ENCODE measurements at regions not wholly inside any gene's neighbourhood (a gene's known extent, or its start where the extent isn't known, plus 50 kb on each side); places are given as distances from the start of the nearest gene placed in this dataset.

GRCh38 chr2:106704798-106705197 is 181.2 kb downstream of the ST6GAL2 start:
- in situ Hi-C loops (cut with HindIII; ENCODE audit: low sequenced_read_pairs): loop anchor here (5.0 kb wide), 1 partner anchor 38 kb away; no protein-coding TSS in a partner anchor

DNA sequence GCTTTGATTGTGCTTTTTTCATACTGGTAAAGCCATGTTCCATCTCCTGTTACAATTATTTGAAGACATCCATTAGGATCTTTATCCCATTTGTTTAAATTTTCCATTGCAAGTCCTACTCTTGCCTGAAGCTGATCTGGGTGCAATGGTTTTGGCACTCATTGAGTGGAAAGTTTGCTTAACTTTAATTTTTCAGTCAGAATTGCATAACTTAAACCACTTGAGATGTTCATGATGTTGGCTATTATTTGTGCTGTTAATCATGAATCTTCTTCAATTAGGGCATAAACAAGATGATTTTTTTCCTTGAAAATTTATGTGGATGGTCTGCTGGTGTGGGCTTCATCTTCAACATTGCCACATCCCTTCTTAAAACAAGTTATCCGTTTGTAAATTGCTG is 180.1 kb downstream of the ST6GAL2 start:
- in situ Hi-C loops (cut with HindIII; ENCODE audit: low sequenced_read_pairs): loop anchor here (5.0 kb wide), 1 partner anchor 36 kb away; no protein-coding TSS in a partner anchor

DNA sequence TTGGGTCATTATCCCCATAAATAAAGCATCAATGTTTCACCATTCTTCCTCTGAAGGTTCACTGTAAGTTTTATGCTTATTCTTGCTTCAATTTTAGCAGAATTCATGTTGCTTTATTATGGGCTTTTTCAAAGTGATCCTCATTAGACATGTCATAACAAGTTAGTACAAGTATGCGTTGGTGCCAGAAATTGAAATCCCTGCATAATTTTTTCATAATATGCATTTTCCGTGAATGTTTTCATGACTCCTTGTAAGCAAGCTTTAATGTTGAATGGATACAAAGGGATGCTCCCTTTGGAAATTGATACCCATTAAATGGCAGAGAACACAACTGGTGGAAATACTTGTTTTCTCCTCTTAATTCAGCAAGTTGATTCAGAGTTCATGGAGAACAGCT is 179.7 kb downstream of the ST6GAL2 start:
- in situ Hi-C loops (cut with HindIII; ENCODE audit: low sequenced_read_pairs): loop anchor here (5.0 kb wide), 1 partner anchor 36 kb away; no protein-coding TSS in a partner anchor

DNA sequence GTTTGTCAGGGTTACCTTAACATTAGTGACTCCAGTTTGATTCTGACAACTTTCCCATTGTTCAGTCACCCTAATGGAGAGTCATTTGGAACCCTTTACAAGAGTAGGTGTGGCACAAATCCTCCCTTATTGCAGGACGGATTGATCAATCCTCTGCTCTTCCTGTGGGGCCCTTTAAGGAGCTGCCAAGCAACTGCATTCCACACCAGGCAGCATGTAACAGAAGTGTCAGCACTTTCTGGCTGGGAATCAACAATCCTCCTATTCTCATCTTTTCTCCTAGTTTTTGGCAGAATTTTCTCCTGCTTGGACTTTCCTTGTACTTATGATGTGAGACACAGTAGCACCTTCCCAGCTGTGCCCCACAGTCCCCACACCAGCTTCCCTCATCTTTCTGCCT is 177.8 kb downstream of the ST6GAL2 start:
- in situ Hi-C loops (cut with HindIII; ENCODE audit: low sequenced_read_pairs): loop anchor here (5.0 kb wide), 1 partner anchor 34 kb away; no protein-coding TSS in a partner anchor

DNA sequence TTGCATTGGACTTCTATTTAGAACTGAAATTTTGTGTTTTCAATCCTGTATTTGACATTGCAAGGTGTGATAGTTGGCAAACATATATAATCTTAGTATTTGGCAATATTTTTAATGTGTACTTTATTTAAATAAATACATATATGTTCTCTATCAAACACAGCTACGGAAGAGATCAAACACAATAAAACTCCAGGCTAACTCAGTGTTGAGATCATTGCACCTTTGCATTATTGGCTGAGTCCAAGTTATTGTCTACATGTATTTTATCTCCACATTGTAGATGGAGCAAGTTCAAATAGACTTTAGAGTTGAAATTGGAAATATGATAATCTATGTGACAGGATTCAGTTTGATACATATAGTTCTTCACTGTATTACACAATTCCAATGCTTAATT is 176.7 kb downstream of the ST6GAL2 start:
- in situ Hi-C loops (cut with HindIII; ENCODE audit: low sequenced_read_pairs): loop anchor here (5.0 kb wide), 1 partner anchor 33 kb away; no protein-coding TSS in a partner anchor

GRCh38 chr2:106719222-106719621 is 166.7 kb downstream of the ST6GAL2 start:
- in situ Hi-C loops (cut with HindIII; ENCODE audit: low sequenced_read_pairs): no loop called here

DNA sequence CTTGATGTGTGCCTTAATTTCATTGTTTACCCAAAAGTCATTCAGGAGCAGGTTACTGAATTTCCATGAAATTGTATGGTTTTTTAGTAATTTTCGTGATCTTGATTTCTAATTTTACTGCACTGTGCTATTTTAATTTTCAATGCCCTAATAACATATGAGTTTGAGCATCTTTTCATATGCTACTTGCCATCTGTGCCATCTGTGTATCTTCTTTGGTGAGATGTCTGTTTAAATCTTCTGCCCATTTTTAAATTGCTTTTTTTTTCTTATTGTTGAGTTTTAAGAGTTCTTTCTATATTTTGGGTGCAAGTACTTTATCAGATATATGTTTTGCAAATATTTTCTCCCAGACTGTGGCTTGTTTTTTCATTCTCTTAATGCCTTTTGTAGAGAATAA is 165.9 kb downstream of the ST6GAL2 start:
- in situ Hi-C loops (cut with HindIII; ENCODE audit: low sequenced_read_pairs): no loop called here

GRCh38 chr2:106724301-106724794 is 161.6 kb downstream of the ST6GAL2 start:
- in situ Hi-C loops (cut with HindIII; ENCODE audit: low sequenced_read_pairs): no loop called here

GRCh38 chr2:106734165-106734564 is 151.8 kb downstream of the ST6GAL2 start:
- in situ Hi-C loops (cut with HindIII; ENCODE audit: low sequenced_read_pairs): no loop called here

GRCh38 chr2:106735807-106736206 is 150.2 kb downstream of the ST6GAL2 start:
- in situ Hi-C loops (cut with HindIII; ENCODE audit: low sequenced_read_pairs): no loop called here

DNA sequence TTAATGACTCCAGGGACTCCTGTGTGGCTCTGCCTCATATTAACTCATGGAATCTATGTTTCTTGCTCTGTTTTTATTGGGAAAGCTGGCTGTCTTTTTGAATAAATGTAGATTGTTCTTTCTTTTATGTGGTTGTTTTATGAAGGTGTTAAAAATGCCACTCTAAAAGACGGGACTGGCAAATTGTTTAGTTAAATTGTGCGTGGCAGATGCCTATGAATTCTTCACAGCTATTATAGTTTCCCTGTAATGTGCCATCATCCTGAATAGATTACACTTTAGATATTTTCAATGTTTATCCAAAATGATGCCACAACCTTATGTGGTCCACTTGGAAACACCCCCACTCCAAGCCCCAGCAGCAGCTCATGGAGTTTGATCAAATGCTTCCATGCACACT is 149.7 kb downstream of the ST6GAL2 start:
- in situ Hi-C loops (cut with HindIII; ENCODE audit: low sequenced_read_pairs): no loop called here

DNA sequence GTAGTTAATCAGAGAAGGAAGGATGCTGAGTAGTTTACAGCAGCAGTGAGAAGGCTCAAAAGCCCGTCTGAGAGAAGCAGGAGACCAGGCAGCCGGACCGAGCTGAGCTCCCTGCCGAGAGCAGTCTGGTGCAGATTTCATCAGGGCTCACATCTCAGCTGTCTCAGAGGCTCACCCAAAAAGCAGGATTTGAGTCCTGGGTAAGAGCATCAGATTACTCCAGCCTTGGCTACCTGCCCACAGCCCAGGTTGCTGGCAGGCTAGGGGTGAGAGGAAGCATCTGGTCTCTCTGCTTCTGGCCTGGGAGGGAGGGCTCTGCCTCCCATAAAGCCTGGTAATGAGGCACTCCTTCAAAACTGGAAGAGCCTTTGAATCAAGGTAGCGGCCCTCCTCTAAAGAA is 140.5 kb downstream of the ST6GAL2 start:
- in situ Hi-C loops (cut with HindIII; ENCODE audit: low sequenced_read_pairs): no loop called here

DNA sequence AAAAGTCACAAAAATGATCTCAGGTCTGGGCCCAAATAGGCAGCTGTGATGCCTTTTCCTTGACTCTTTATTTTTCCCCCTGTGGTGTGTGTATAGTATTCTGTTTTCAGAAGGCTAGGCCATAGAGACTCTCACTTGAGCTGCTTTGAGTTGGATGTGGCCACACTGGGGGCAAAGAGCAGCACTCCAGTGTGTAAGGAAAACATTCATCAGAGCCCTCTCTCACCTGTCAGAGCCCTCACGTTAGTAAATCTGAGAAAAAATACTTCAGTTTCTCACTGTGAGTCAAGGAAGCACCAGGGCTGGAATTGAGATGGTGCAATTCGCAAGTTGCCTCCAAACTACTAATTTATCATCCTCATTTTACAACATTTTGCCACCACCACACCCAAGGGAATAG is 136.1 kb downstream of the ST6GAL2 start:
- in situ Hi-C loops (cut with HindIII; ENCODE audit: low sequenced_read_pairs): no loop called here
